LNCAP (cell line): ENCODE measurements at regions not wholly inside any gene's neighbourhood (a gene's known extent, or its start where the extent isn't known, plus 50 kb on each side); places are given as distances from the start of the nearest gene placed in this dataset.

Source experiments
- CTCF ChIP-seq: fragments of 450-650 bp; IDR thresholded peaks from 2 replicates; pipeline ENCODE4 v1.5.1; 2017; ENCODE audit warnings: mild to moderate bottlenecking

- no peak for TF ChIP-seq CTCF
These were observed 150.7 kb downstream of the UTRN start for GRCh38 chr6:144435602-144436426.

GRCh38 chr6:144437105-144437504 is 152.0 kb downstream of the UTRN start:
- no peak for TF ChIP-seq CTCF

- no peak for TF ChIP-seq CTCF
These were observed 153.0 kb downstream of the UTRN start for GRCh38 chr6:144438103-144438502.

- TF ChIP-seq CTCF, result no peak
These were observed 153.9 kb downstream of the UTRN start for GRCh38 chr6:144439016-144439415.

- no peak for TF ChIP-seq CTCF
These were observed 158.0 kb downstream of the UTRN start for GRCh38 chr6:144443157-144443556.

- TF ChIP-seq CTCF, result no peak
These were observed 162.3 kb downstream of the UTRN start for GRCh38 chr6:144447472-144447871.

- TF ChIP-seq CTCF, result no peak
These were observed 164.1 kb downstream of the UTRN start for GRCh38 chr6:144449218-144449617.
